OCI-LY7 (cell line): ENCODE measurements at regions not wholly inside any gene's neighbourhood (a gene's known extent, or its start where the extent isn't known, plus 50 kb on each side); places are given as distances from the start of the nearest gene placed in this dataset.

Experiments
- CTCF ChIP-seq: fragments of 200-600 bp; sonication (generic); conservative IDR thresholded peaks from 2 replicates; pipeline ENCODE4 v1.5.1; 2014; ENCODE audit warnings: mild to moderate bottlenecking, antibody characterized with exemption, low read length, moderate library complexity, mixed read lengths
- EZH2phosphoT487 ChIP-seq: fragments of 200-600 bp; sonication (generic); IDR thresholded peaks from 2 replicates; pipeline ENCODE4 v1.6.1; 2018; ENCODE audit warnings: low read depth, borderline replicate concordance, mild to moderate bottlenecking, mixed run types, antibody characterized with exemption, low read length, moderate library complexity, mixed read lengths

- TF ChIP-seq CTCF (peak; percentile 60), EZH2phosphoT487 (no peak)
Measured at GRCh38 chr3:150303768-150304167, 104.3 kb upstream of the TSC22D2 start.
